Osteoblast (primary cell): ENCODE measurements at regions not wholly inside any gene's neighbourhood (a gene's known extent, or its start where the extent isn't known, plus 50 kb on each side); places are given as distances from the start of the nearest gene placed in this dataset. TPM values are rescaled to one million over a fixed set of nuclear protein-coding genes. Genes with fewer than 3 reads are reported as not detected.

Experiments used
- DNase-seq: peaks from one replicate; pipeline ENCODE4 v3.0.0; 2011; ENCODE audit warnings: low spot score, mixed read lengths; ENCODE audit not compliant: insufficient read length; ENCODE audit errors: missing footprints
- H2AFZ ChIP-seq: 2 replicates; pipeline ENCODE4 v1.6.0; 2011; ENCODE audit warnings: mild to moderate bottlenecking, low read length
- H3K27ac ChIP-seq: 2 replicates; pipeline ENCODE4 v1.5.1; 2011; ENCODE audit warnings: mild to moderate bottlenecking, low read depth, low read length, moderate library complexity
- H3K27me3 ChIP-seq: 2 replicates; pipeline ENCODE4 v1.6.0; 2012; ENCODE audit warnings: mild to moderate bottlenecking, control low read depth, inconsistent platforms, low read length, moderate library complexity; ENCODE audit not compliant: insufficient read depth
- H3K36me3 ChIP-seq: 2 replicates; pipeline ENCODE4 v1.5.1; 2011; ENCODE audit warnings: mild to moderate bottlenecking, low read length, control low read depth, moderate library complexity; ENCODE audit not compliant: insufficient read depth
- H3K4me1 ChIP-seq: 2 replicates; pipeline ENCODE4 v1.5.1; 2011; ENCODE audit warnings: mild to moderate bottlenecking, low read length, control low read depth, moderate library complexity; ENCODE audit not compliant: insufficient read depth
- H3K4me2 ChIP-seq: 2 replicates; pipeline ENCODE4 v1.6.0; 2011; ENCODE audit warnings: mild to moderate bottlenecking, low read length; ENCODE audit not compliant: insufficient read depth
- H3K4me3 ChIP-seq: fragments of 200-600 bp; sonication (generic); 3 replicates; pipeline ENCODE4 v1.5.1; 2012; ENCODE audit warnings: mild to moderate bottlenecking, low read length, inconsistent platforms; ENCODE audit not compliant: insufficient read depth
- H3K79me2 ChIP-seq: 2 replicates; pipeline ENCODE4 v1.6.0; 2012; ENCODE audit warnings: mild to moderate bottlenecking, low read length, control low read depth, inconsistent platforms; ENCODE audit not compliant: insufficient read depth
- H3K9me3 ChIP-seq: 2 replicates; pipeline ENCODE4 v1.5.1; 2011; ENCODE audit warnings: low read depth, low read length, control low read depth
- H4K20me1 ChIP-seq: 2 replicates; pipeline ENCODE4 v1.6.0; 2012; ENCODE audit warnings: mild to moderate bottlenecking, low read length, control low read depth; ENCODE audit not compliant: insufficient read depth
- CTCF ChIP-seq: IDR thresholded peaks from 2 replicates; pipeline ENCODE4 v1.5.1; 2011; ENCODE audit warnings: mild to moderate bottlenecking, low read depth, low read length, moderate library complexity; ENCODE audit errors: extremely low read depth
- small RNA-seq: library from RNA; depleted of rRNA; stranded (forward); fragments of <200 nt; gene quantifications from one replicate; pipeline ENCODE3, GENCODE V24; 2012

GRCh38 chr5:22910523-22910922 is 57.4 kb upstream of the CDH12 start:
- Histone ChIP-seq H3K9me3 (no peaks in the 10 kb centered on the region), H3K79me2 (no peaks in the 10 kb centered on the region), H3K36me3 (no peaks in the 10 kb centered on the region), H2AFZ (no peak overlapping the region), H3K27me3 (no peaks in the 10 kb centered on the region), H3K4me3 (no peak overlapping the region), H4K20me1 (no peaks in the 10 kb centered on the region), H3K4me1 (no peaks in the 10 kb centered on the region), H3K27ac (no peak overlapping the region), H3K4me2 (no peak overlapping the region)
- TF ChIP-seq CTCF, result no peak
- DNase-seq, result no peak

GRCh38 chr5:22908586-22908985 is 55.4 kb upstream of the CDH12 start:
- no peak overlapping the region for H3K27ac ChIP-seq
- no peaks in the 10 kb centered on the region for H4K20me1 ChIP-seq
- DNase-seq, result no peak
- H3K4me2 ChIP-seq, result no peak overlapping the region
- H3K9me3 ChIP-seq, result peaks cover 2% of the 10 kb centered on the region
- no peak overlapping the region for H3K4me3 ChIP-seq
- no peaks in the 10 kb centered on the region for H3K79me2 ChIP-seq
- H2AFZ ChIP-seq, result no peak overlapping the region
- H3K36me3 ChIP-seq, result no peaks in the 10 kb centered on the region
- no peak for TF ChIP-seq CTCF
- no peaks in the 10 kb centered on the region for H3K4me1 ChIP-seq
- H3K27me3 ChIP-seq, result no peaks in the 10 kb centered on the region

- H3K9me3 ChIP-seq, result peaks cover 2% of the 10 kb centered on the region
- no peak overlapping the region for H3K4me2 ChIP-seq
- no peak overlapping the region for H2AFZ ChIP-seq
- no peaks in the 10 kb centered on the region for H3K4me1 ChIP-seq
- no peak overlapping the region for H3K27ac ChIP-seq
- no peak for DNase-seq
- H4K20me1 ChIP-seq, result no peaks in the 10 kb centered on the region
- no peaks in the 10 kb centered on the region for H3K79me2 ChIP-seq
- H3K27me3 ChIP-seq, result no peaks in the 10 kb centered on the region
- TF ChIP-seq CTCF, result no peak
- H3K4me3 ChIP-seq, result no peak overlapping the region
- no peaks in the 10 kb centered on the region for H3K36me3 ChIP-seq
Measured at GRCh38 chr5:22908129-22908528, 55.0 kb upstream of the CDH12 start.

Small RNA genes lying in the stretch of these regions (small RNA-seq; reads per million reads assigned to genes)
- gene RF00019, result not detected
